Neural progenitor cell (in vitro differentiated cells): ENCODE measurements at regions not wholly inside any gene's neighbourhood (a gene's known extent, or its start where the extent isn't known, plus 50 kb on each side); places are given as distances from the start of the nearest gene placed in this dataset.

Source experiments
- DNase-seq: peaks from one replicate; pipeline ENCODE4 v3.0.0-alpha.2; 2016; ENCODE audit warnings: low spot score
- H2AFZ ChIP-seq: fragments of 200-600 bp; sonication (generic); replicated peaks from 2 replicates; pipeline ENCODE4 v1.6.1; 2016; ENCODE audit warnings: antibody characterized with exemption
- H3F3A ChIP-seq: fragments of 200-600 bp; sonication (generic); 2 replicates; pipeline ENCODE4 v1.6.1; 2016; ENCODE audit warnings: antibody characterized with exemption, low read depth
- H3K27ac ChIP-seq: fragments of 200-600 bp; sonication (generic); 2 replicates; pipeline ENCODE4 v1.5.1; 2016; ENCODE audit warnings: mild to moderate bottlenecking
- H3K27me3 ChIP-seq: fragments of 200-600 bp; sonication (generic); 2 replicates; pipeline ENCODE4 v1.6.1; 2016; ENCODE audit warnings: mild to moderate bottlenecking, moderate library complexity
- H3K36me3 ChIP-seq: fragments of 200-600 bp; sonication (generic); 2 replicates; pipeline ENCODE4 v1.5.1; 2016
- H3K4me1 ChIP-seq: fragments of 200-600 bp; sonication (generic); 2 replicates; pipeline ENCODE4 v1.6.1; 2016; ENCODE audit warnings: mixed run types
- H3K4me2 ChIP-seq: fragments of 200-600 bp; sonication (generic); 2 replicates; pipeline ENCODE4 v1.6.1; 2016
- H3K4me3 ChIP-seq: fragments of 200-600 bp; sonication (generic); 2 replicates; pipeline ENCODE4 v1.5.1; 2016
- H3K79me2 ChIP-seq: fragments of 200-600 bp; sonication (generic); 2 replicates; pipeline ENCODE4 v1.6.1; 2016; ENCODE audit warnings: low read depth
- H3K9ac ChIP-seq: fragments of 200-600 bp; sonication (generic); 2 replicates; pipeline ENCODE4 v1.6.1; 2016
- H3K9me3 ChIP-seq: fragments of 200-600 bp; sonication (generic); 2 replicates; pipeline ENCODE4 v1.5.1; 2016; ENCODE audit warnings: low read depth
- H4K20me1 ChIP-seq: fragments of 200-600 bp; sonication (generic); 2 replicates; pipeline ENCODE4 v1.6.1; 2016; ENCODE audit warnings: low read depth
- H3K27ac Mint-ChIP-seq: 3 replicates; pipeline ENCODE4 v1.8.0; 2021; ENCODE audit warnings: mixed read lengths
- H3K27me3 Mint-ChIP-seq: 2 replicates; pipeline ENCODE4 v1.8.0; 2022; ENCODE audit warnings: low read depth, mild to moderate bottlenecking, inconsistent platforms, moderate library complexity, mixed read lengths; ENCODE audit not compliant: insufficient read depth
- H3K36me3 Mint-ChIP-seq: 3 replicates; pipeline ENCODE4 v1.8.0; 2021; ENCODE audit warnings: mixed read lengths
- H3K4me1 Mint-ChIP-seq: 3 replicates; pipeline ENCODE4 v1.8.0; 2021; ENCODE audit warnings: mixed read lengths
- H3K4me3 Mint-ChIP-seq: 3 replicates; pipeline ENCODE4 v1.8.0; 2021; ENCODE audit warnings: mild to moderate bottlenecking, moderate library complexity, mixed read lengths
- H3K9me3 Mint-ChIP-seq: 3 replicates; pipeline ENCODE4 v1.8.0; 2020; ENCODE audit warnings: mixed read lengths
- EZH2 ChIP-seq: fragments of 200-600 bp; sonication (generic); IDR thresholded peaks from 2 replicates; pipeline ENCODE4 v1.6.1; 2017; ENCODE audit warnings: antibody characterized with exemption, mild to moderate bottlenecking, moderate library complexity
- EZH2phosphoT487 ChIP-seq: fragments of 200-600 bp; sonication (generic); IDR thresholded peaks from 2 replicates; pipeline ENCODE4 v1.6.1; 2017; ENCODE audit warnings: antibody characterized with exemption
- TF ChIP-seq, protein P1 (sequence below): fragments of 200-600 bp; sonication (generic); IDR thresholded peaks from 2 replicates; pipeline ENCODE4 v1.5.1; 2017; ENCODE audit warnings: antibody characterized with exemption, mild to moderate bottlenecking

DNA sequence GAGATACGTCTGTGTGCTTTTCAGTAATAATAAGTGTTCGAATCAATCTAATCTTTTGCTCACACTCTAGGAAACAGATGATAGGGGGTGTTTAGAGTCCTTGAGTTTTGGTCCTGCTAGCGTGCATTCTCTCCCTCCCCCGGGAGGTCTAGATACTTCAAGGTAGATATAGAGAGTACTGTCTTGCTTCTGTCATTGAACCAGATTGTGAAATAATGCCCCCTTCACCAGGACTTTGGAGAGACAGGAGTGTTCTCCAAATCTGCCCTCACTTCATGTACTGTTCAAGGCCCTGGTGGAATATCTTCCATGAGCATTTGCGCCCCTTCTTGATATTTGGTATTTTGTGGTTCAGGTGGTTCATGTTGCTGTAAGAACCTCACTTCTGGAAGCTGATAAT is 59.4 kb upstream of the MGAT5 start:
- Histone ChIP-seq H3K4me3 (no peak overlapping the region), H3K4me1 (peaks cover 8% of the 10 kb centered on the region), H3K4me2 (no peak overlapping the region), H3K9me3 (no peaks in the 10 kb centered on the region), H3K9ac (no peak overlapping the region), H2AFZ (no peak overlapping the region), H3F3A (peaks cover 4% of the 10 kb centered on the region), H3K36me3 (no peaks in the 10 kb centered on the region), H3K79me2 (peaks cover 33% of the 10 kb centered on the region), H4K20me1 (peaks cover 5% of the 10 kb centered on the region), H3K27me3 (no peaks in the 10 kb centered on the region), H3K27ac (no peak overlapping the region)
- DNase-seq = no peak
- H3K4me3 Mint-ChIP-seq = no peak overlapping the region
- no peak overlapping the region for H3K27ac Mint-ChIP-seq
- no peaks in the 10 kb centered on the region for H3K27me3 Mint-ChIP-seq
- peaks cover 13% of the 10 kb centered on the region for H3K9me3 Mint-ChIP-seq
- peaks cover 3% of the 10 kb centered on the region for H3K4me1 Mint-ChIP-seq
- TF ChIP-seq EZH2 (no peak), EZH2phosphoT487 (no peak)
- TF ChIP-seq, protein P1, sequence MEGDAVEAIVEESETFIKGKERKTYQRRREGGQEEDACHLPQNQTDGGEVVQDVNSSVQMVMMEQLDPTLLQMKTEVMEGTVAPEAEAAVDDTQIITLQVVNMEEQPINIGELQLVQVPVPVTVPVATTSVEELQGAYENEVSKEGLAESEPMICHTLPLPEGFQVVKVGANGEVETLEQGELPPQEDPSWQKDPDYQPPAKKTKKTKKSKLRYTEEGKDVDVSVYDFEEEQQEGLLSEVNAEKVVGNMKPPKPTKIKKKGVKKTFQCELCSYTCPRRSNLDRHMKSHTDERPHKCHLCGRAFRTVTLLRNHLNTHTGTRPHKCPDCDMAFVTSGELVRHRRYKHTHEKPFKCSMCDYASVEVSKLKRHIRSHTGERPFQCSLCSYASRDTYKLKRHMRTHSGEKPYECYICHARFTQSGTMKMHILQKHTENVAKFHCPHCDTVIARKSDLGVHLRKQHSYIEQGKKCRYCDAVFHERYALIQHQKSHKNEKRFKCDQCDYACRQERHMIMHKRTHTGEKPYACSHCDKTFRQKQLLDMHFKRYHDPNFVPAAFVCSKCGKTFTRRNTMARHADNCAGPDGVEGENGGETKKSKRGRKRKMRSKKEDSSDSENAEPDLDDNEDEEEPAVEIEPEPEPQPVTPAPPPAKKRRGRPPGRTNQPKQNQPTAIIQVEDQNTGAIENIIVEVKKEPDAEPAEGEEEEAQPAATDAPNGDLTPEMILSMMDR = no peak
- H3K36me3 Mint-ChIP-seq = peaks cover 12% of the 10 kb centered on the region

DNA sequence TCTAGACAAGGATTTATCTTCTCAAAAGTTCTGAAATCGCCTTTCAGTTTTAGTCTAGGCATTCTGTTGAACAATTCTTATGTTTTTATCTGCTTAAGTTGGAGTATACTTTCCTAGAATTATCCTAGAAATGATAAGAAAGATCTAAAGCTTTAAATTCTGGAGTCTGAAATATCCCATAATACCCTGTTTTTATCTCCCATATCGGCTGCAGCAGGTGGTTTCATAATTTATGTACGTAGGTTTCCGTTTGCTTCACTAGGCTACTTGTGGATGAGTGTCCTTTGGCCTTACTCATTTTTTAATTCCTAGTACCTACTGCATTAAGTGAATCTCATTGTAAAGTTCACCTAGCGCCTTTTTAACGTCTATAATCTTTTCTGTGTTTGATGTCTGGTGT is 58.5 kb upstream of the MGAT5 start:
- no peaks in the 10 kb centered on the region for H3K36me3 ChIP-seq
- Mint-ChIP-seq H3K9me3 (peaks cover 9% of the 10 kb centered on the region), H3K36me3 (peaks cover 8% of the 10 kb centered on the region), H3K4me3 (no peak overlapping the region), H3K27ac (no peak overlapping the region), H3K27me3 (no peaks in the 10 kb centered on the region), H3K4me1 (peaks cover 8% of the 10 kb centered on the region)
- H2AFZ ChIP-seq = no peak overlapping the region
- no peak overlapping the region for H3K9ac ChIP-seq
- no peaks in the 10 kb centered on the region for H3K27me3 ChIP-seq
- peaks cover 4% of the 10 kb centered on the region for H3F3A ChIP-seq
- H3K4me3 ChIP-seq = no peak overlapping the region
- H3K4me2 ChIP-seq = no peak overlapping the region
- H3K4me1 ChIP-seq = peaks cover 12% of the 10 kb centered on the region
- H3K79me2 ChIP-seq = peaks cover 35% of the 10 kb centered on the region
- DNase-seq = no peak
- TF ChIP-seq EZH2phosphoT487 = no peak
- TF ChIP-seq, protein P1 = no peak
- TF ChIP-seq EZH2 = no peak
- H3K27ac ChIP-seq = no peak overlapping the region
- peaks cover 11% of the 10 kb centered on the region for H4K20me1 ChIP-seq
- no peaks in the 10 kb centered on the region for H3K9me3 ChIP-seq

DNA sequence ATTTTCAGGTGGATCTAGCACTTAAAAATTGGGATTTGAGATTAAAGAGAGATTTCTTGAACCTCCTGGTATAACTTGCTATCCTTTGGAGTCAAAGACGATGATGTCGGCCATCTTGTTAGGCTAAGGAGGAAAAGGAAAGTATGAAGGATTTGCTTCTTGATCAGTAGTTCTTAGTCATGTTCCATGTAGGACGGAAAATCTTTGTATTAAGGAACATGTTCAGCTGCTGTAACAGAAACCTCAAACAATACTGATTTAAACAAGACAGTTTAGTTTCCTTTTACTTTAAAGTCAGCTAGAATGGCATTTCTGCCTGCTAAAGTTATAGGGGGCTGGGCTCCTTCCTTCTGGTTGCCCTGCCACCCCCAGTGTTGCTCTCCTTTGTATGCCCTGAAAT is 56.4 kb upstream of the MGAT5 start:
- Mint-ChIP-seq H3K36me3 (no peaks in the 10 kb centered on the region), H3K4me1 (peaks cover 20% of the 10 kb centered on the region), H3K27me3 (no peaks in the 10 kb centered on the region), H3K9me3 (no peaks in the 10 kb centered on the region), H3K4me3 (no peak overlapping the region), H3K27ac (no peak overlapping the region)
- no peak for DNase-seq
- no peak for TF ChIP-seq EZH2
- no peak for TF ChIP-seq EZH2phosphoT487
- TF ChIP-seq, protein P1 = no peak
- Histone ChIP-seq H3K79me2 (peaks cover 40% of the 10 kb centered on the region), H3K4me2 (no peak overlapping the region), H3K4me1 (peaks cover 30% of the 10 kb centered on the region), H3F3A (peaks cover 4% of the 10 kb centered on the region), H3K9ac (no peak overlapping the region), H3K27ac (no peak overlapping the region), H4K20me1 (peaks cover 28% of the 10 kb centered on the region), H3K4me3 (no peak overlapping the region), H3K9me3 (no peaks in the 10 kb centered on the region), H3K27me3 (no peaks in the 10 kb centered on the region), H3K36me3 (no peaks in the 10 kb centered on the region), H2AFZ (no peak overlapping the region)
